Stimulated activated CD4-positive, alpha-beta T cell treated with anti-CD3 and anti-CD28 coated beads, Interleukin-12 subunit alpha, Interleukin-12 subunit beta, amount 100 ng/mL, for 48 hours (primary cell): ENCODE measurements at regions not wholly inside any gene's neighbourhood (a gene's known extent, or its start where the extent isn't known, plus 50 kb on each side); places are given as distances from the start of the nearest gene placed in this dataset.

Experiments
- DNase-seq, 3 donors: peaks; one replicate each; pipeline ENCODE4 v3.0.0-alpha.2; 2020; ENCODE audit warnings: low read depth in 2 of 3, low spot score in 1 of 3

- no peak for DNase-seq
These were observed 295.3 kb upstream of the IRX4 start for GRCh38 chr5:2178071-2178477.

DNA sequence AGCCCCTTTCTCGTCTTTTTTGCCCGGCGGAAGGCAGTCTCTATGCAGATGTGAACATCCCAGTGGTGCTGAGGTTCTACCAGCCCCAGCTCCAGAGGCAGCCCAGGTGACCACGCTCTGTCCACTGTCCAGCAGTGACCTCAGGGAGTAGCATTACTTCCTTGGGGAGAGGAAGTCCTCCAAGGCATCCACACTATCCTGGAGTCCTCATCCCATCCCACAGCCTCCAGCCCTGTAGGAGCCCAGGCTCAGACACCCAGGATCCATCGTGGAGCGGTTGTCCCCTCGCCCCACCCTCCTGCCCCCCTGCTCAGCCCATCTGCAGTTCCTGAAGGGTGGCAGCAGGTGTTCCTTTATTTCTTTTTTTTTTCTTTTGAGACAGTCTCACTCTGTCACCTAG is 294.5 kb upstream of the IRX4 start:
- no peak for DNase-seq

DNA sequence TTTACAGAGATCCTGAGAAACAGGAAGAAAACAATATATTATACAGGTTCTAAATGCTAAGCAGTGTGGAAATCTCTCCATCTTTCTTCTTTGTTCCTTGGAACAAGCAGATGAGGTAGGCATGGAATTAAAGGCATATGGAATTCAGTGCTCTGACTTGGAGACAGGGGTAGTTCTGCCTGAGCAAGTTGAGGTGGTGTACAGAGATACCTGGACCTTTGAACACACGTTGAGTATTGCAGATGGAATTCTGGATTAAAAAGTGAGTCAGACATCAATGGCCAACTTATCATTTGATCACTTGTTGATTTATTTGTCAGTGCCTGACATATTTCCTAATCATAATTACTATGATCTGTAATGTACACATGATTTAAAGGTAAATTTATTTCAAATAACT is 293.9 kb upstream of the IRX4 start:
- DNase-seq: no peak

DNA sequence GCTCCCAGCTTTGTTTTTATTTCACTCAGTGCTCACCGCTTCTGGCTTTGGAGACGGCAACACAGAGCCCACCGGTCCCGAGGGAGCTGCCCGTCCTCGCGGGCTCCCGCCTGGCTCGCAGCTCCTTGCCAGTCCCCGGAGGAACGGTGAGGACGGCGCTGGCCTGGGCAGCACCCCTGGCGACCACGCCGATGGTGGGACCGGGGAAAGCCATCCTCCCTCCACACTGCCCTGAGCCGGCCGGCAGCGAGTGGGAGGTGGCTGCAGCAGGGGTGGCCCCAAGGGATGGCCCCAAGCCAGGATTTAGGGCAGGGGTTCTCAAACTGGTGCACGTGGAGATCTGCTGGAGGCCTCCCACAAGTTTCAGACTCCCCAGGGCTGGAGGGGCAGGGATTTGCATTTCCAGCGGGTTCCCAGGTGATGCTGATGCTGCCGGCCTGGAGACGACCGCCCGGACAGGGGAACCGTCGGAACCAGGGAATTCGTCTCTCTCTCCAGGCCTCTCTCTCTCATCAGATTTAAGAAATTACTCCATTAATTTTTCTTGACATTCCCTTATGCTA is 293.2 kb upstream of the IRX4 start:
- DNase-seq: no peak

DNA sequence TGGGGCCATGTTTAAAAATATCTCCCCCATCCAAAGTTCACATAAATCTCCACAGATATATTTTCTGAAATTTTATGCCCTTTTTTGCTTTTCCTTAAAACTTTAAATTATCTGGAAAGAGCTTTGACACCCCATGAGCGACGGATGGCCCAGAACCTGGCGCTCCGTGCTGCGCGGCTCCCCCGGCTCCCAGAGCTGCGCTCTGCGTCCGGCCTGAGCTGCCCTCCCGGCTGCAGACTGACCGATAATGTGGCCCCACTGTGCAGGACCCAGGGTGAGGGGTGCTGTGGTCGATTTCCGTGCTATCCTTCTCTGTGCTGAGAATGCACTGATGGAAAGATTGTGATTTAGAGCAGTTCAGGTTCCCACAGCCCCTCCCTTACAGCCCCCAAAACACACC is 292.3 kb upstream of the IRX4 start:
- no peak for DNase-seq

- no peak for DNase-seq
These were observed 291.8 kb upstream of the IRX4 start for GRCh38 chr5:2174538-2174937.

DNA sequence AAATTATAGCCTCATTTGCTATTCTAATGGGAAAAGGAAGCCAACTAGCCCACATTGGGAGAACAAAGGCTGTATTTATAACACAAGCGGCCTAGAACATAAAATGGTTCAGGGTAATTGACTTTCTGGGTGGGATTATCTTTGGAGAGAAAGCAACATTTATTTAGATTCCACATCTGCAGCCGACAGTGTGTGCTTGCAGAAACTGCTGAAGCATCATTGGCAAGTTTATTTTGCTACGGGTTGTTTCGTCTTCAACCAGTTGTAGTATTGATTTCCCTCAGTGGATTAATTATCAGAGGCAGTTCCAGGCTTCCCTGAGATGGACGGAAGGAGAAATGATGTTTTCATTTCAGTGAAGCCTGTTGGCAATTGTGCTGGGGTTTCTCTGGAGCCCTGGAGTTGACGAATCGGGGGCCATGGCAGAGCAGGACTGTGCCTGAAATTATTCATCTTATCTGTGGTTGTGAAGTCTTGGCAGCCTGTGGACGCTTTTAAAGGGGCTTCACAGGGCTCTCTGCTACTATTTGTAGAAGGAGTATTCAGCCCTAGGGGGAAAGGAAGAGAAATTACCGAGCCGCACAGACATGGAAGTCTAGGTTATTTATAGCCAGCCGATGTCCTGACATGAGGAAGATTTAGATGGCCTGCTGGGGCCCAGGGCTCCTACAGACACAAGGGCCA is 290.6 kb upstream of the IRX4 start:
- no peak for DNase-seq

GRCh38 chr5:2172471-2172870 is 289.7 kb upstream of the IRX4 start:
- DNase-seq: no peak

GRCh38 chr5:2170761-2171160 is 288.0 kb upstream of the IRX4 start:
- no peak for DNase-seq

- no peak for DNase-seq
These were observed 287.4 kb upstream of the IRX4 start for GRCh38 chr5:2169850-2170760.

- no peak for DNase-seq
These were observed 286.7 kb upstream of the IRX4 start for GRCh38 chr5:2169430-2169808.

DNA sequence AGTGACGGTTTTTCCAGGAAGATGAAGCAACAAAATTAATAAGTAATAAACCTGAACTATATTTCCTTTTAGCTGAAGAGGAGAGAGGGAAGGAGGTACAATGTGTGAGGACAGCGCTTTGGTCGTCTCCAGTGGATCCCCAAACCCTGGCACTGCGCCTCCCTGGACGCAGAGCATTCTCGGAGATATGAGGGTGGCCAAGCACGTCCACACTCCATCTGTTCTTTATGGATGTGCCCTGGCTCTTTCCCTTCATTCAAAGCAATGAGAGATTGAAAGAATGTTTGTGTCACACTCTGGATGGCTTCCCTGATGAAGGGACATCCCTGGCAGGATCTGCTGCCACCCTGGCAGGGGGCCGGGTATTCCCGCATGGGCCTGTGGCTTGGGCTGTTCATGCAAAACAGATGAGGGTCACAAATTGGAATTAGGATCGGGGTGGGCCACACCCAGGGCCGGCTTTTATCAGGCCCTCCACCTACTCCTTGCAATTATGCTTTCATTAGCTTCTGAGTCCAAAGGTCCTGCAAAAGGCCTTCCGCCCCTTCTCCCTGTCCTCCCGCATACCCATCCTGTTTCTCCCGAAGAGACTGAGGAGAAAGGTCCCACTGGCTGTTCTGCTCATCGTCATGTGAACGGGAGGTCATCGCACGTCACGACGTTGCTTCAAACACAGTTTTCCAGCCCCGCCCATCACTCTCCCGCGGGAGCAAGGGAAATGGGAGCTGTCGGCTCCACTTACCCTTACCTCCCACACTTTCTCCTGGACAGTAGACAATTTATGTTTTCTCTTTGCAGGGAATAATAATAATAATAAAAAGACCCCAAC is 286.1 kb upstream of the IRX4 start:
- DNase-seq: no peak

GRCh38 chr5:2167671-2168070 is 284.9 kb upstream of the IRX4 start:
- DNase-seq: no peak

DNA sequence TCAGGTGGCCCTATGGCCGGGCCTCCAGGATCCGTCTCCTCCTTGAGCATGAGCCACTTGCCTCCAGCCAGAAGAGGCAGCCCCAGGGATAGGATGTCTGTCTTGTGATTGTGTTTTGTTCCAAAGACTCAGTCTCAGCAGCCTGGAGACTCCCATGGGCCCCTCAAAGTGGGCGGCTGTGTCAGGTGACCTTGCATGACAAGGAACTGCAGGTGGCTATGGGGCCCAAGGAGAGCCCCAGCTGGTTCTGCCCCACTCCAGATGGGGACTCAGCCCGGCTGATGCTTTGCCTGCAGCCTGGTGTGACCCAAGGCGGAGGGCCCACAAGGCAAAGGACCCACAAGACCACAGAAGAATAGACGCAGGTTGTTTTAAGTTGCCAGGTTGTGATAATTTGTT is 284.3 kb upstream of the IRX4 start:
- no peak for DNase-seq

- DNase-seq: no peak
These were observed 283.7 kb upstream of the IRX4 start for GRCh38 chr5:2166306-2166978.

DNA sequence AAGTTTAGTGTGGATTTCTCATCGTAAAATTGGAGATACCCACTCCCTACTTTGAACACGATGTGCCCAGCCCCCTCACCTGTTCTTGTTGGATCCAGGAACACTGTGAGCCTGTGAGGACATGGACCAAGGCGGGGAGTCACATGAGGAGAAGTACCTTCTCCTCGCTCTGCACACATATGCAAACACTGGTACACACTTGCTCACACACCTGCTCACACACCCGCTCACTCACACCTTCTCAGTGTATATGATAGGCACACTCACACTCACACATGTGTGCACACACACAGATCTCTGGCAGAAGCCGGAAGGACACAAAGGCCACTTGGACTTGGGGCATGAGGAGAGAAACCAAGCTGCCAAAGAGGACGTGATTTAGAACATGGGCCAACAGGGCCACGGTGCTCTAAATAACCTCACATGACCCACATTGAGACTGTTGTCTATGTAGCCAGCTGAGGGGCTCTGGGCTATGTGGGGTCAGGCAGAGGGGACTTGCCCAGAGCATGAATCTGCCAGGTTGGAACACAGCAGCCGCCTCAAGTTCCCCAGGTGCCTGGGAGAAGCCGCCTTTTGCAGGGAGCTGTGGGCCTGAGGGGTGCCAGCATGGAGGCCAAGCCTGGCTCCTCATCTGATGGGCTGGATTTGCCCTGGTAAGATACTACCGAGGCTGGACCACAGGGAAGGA is 283.0 kb upstream of the IRX4 start:
- DNase-seq: no peak

DNA sequence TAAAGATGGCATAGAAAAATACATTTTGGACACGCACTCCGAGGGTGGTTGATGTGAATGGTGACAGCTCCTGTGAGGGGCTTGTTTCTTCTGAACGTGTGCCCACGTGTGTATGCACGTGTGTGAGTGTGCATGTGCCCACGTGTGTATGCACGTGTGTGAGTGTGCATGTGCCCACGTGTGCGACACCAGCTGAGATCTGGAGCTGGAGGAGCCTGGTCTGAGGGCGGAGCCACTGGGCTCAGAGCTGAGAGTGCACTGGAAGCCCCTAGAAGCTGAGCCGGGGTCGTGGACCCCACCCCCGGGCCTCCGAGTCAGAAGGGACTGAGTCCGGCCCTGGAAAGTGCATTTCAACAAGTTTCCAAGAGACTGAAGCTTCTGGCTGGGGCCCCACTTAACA is 282.5 kb upstream of the IRX4 start:
- no peak for DNase-seq

DNA sequence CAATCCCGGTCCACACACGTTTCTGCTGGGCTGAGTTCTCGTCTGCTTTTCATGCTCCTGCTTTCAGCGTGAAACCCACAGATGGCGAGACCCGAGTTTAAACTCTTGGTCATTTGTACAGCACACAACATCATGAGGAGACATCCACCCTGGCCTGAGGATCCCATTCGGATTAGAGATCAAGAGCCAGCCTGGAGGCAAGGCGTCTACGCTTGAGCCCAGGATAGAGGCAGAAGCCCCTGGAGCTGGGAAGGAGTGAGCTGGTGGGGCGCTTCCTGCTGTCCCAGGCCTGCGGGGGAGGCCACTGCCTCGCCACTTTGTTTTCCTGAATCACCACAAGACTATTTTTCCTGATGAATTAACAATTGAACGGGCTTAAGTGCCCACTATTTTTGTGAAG is 281.9 kb upstream of the IRX4 start:
- DNase-seq: no peak

GRCh38 chr5:2163940-2164490 is 281.3 kb upstream of the IRX4 start:
- no peak for DNase-seq
